GM18508 (cell line): ENCODE measurements at regions not wholly inside any gene's neighbourhood (a gene's known extent, or its start where the extent isn't known, plus 50 kb on each side); places are given as distances from the start of the nearest gene placed in this dataset.

Experiments used
- ATAC-seq: cut with Tn5 transposase; IDR thresholded peaks from one replicate; pipeline ENCODE4 v1.9.1; 2021; ENCODE audit warnings: moderate number of reproducible peaks; ENCODE audit not compliant: insufficient read depth, unreplicated experiment

- ATAC-seq, result no peak
Observed at GRCh38 chr10:81093056-81093455, 555.4 kb downstream of the SH2D4B start.

- ATAC-seq, result no peak
Observed at GRCh38 chr10:81095238-81095637, 557.5 kb downstream of the SH2D4B start.

GRCh38 chr10:81096558-81096957 is 558.9 kb downstream of the SH2D4B start:
- no peak for ATAC-seq

GRCh38 chr10:81101062-81101461 is 563.4 kb downstream of the SH2D4B start:
- ATAC-seq, result no peak

GRCh38 chr10:81104494-81104893 is 566.8 kb downstream of the SH2D4B start:
- no peak for ATAC-seq

GRCh38 chr10:81108516-81109199 is 571.0 kb downstream of the SH2D4B start:
- no peak for ATAC-seq

GRCh38 chr10:81109200-81109752 is 571.6 kb downstream of the SH2D4B start:
- ATAC-seq, result no peak

- ATAC-seq, result no peak
Observed at GRCh38 chr10:81116201-81116600, 578.5 kb downstream of the SH2D4B start.

GRCh38 chr10:81116990-81117389 is 579.3 kb downstream of the SH2D4B start:
- no peak for ATAC-seq

GRCh38 chr10:81127931-81128330 is 590.2 kb downstream of the SH2D4B start:
- no peak for ATAC-seq

- ATAC-seq, result no peak
Observed at GRCh38 chr10:81130014-81130413, 592.3 kb downstream of the SH2D4B start.

- ATAC-seq, result no peak
Observed at GRCh38 chr10:81135851-81136250, 598.1 kb downstream of the SH2D4B start.

- ATAC-seq, result no peak
Observed at GRCh38 chr10:81136261-81136660, 598.6 kb downstream of the SH2D4B start.

- no peak for ATAC-seq
Observed at GRCh38 chr10:81145975-81146374, 608.3 kb downstream of the SH2D4B start.

- ATAC-seq, result no peak
Observed at GRCh38 chr10:81146436-81146835, 608.7 kb downstream of the SH2D4B start.

GRCh38 chr10:81152656-81153055 is 615.0 kb downstream of the SH2D4B start:
- no peak for ATAC-seq

- ATAC-seq, result no peak
Observed at GRCh38 chr10:81157681-81158080, 620.0 kb downstream of the SH2D4B start.

GRCh38 chr10:81177651-81178244 is 640.0 kb downstream of the SH2D4B start:
- ATAC-seq, result no peak

GRCh38 chr10:81179324-81179723 is 641.6 kb downstream of the SH2D4B start:
- no peak for ATAC-seq

- no peak for ATAC-seq
Observed at GRCh38 chr10:81179805-81180452, 642.2 kb downstream of the SH2D4B start.

GRCh38 chr10:81182296-81182695 is 644.6 kb downstream of the SH2D4B start:
- no peak for ATAC-seq
